HL-60 (cell line): ENCODE measurements at regions not wholly inside any gene's neighbourhood (a gene's known extent, or its start where the extent isn't known, plus 50 kb on each side); places are given as distances from the start of the nearest gene placed in this dataset.

Experiments
- CTCF ChIP-seq: IDR thresholded peaks from one replicate; pipeline ENCODE4 v1.5.1; 2011; ENCODE audit warnings: low read length, control low read depth, inconsistent platforms; ENCODE audit not compliant: insufficient read depth
- GABPA ChIP-seq: IDR thresholded peaks from 2 replicates; pipeline ENCODE4 v1.6.1; 2012; ENCODE audit warnings: low read depth
- POLR2AphosphoS5 ChIP-seq: IDR thresholded peaks from 2 replicates; pipeline ENCODE4 v1.6.1; 2012; ENCODE audit warnings: low read depth
- REST ChIP-seq: IDR thresholded peaks from 2 replicates; pipeline ENCODE4 v1.6.1; 2012; ENCODE audit warnings: low read depth; ENCODE audit not compliant: insufficient replicate concordance
- SPI1 ChIP-seq: IDR thresholded peaks from 2 replicates; pipeline ENCODE4 v1.6.1; 2012; ENCODE audit warnings: low read depth, mild to moderate bottlenecking, borderline replicate concordance

- TF ChIP-seq CTCF (no peak), GABPA (no peak), REST (no peak), POLR2AphosphoS5 (no peak), SPI1 (no peak)
These were observed 350.7 kb downstream of the SEC23A start for GRCh38 chr14:38752341-38752740.
